ENCODE measurements at regions not wholly inside any gene's neighbourhood (a gene's known extent, or its start where the extent isn't known, plus 50 kb on each side); places are given as distances from the start of the nearest gene placed in this dataset.

- dilution Hi-C loops (cut with MboI; ENCODE audit: extremely low pct_ligation_motif_present, low sequenced_read_pairs): no loop called here
- no peak overlapping the region for H3K9ac ChIP-seq (replicated peaks; ENCODE audit: extremely low read depth, insufficient read depth, low read length)
- CTCF ChIA-PET: no interaction called here
- H3K9me3 ChIP-seq (replicated peaks; ENCODE audit: control insufficient read depth, insufficient read depth, low read length): no peaks in the 10 kb centered on the region
- intact Hi-C loops (cut with micrococcal nuclease): no loop called here
- FAIRE-seq (no peak), DNase-seq (ENCODE audit: low read depth, low spot score) (no peak)
- H3K9me1 ChIP-seq (replicated peaks; ENCODE audit: control insufficient read depth, extremely low read depth, insufficient read depth, low read length): no peaks in the 10 kb centered on the region
- H3K36me3 ChIP-seq (ENCODE audit: control insufficient read depth in 2 of 2, extremely low read depth in 1 of 2, insufficient read depth in 2 of 2, low read length in 2 of 2): no peaks in the 10 kb centered on the region
- POLR2A ChIA-PET: no interaction called here
- H3K27ac ChIP-seq (ENCODE audit: insufficient read depth, low read depth, low read length): no peak overlapping the region
- no peaks in the 10 kb centered on the region for H3K79me2 ChIP-seq (ENCODE audit: control insufficient read depth, insufficient read depth, low read length)
- TF ChIP-seq POLR2A (IDR thresholded peaks at IDR 0.05; ENCODE audit: low read depth, low read length) (no peak), CTCF (IDR thresholded peaks at IDR 0.05; ENCODE audit: extremely low read depth in 1 of 2, insufficient read depth in 1 of 2, low read depth in 1 of 2, low read length in 2 of 2) (no peak), EZH2 (IDR thresholded peaks at IDR 0.05; ENCODE audit: borderline replicate concordance, low read depth, low read length, severe bottlenecking) (no peak), MAX (IDR thresholded peaks at IDR 0.05; ENCODE audit: insufficient read depth, insufficient read length) (no peak)
- no peaks in the 10 kb centered on the region for H3K4me1 ChIP-seq (ENCODE audit: control insufficient read depth, extremely low read depth, insufficient read depth, low read length)
- BruUV-seq (replicated peaks): no TSS peak
- H3K4me2 ChIP-seq (ENCODE audit: insufficient read depth, low read length): no peak overlapping the region
- H3K4me3 ChIP-seq (replicated peaks in 1 of 3; ENCODE audit: insufficient read depth in 1 of 3, low read depth in 1 of 3, low read length in 3 of 3): no peak overlapping the region
- no peaks in the 10 kb centered on the region for H4K20me1 ChIP-seq (replicated peaks; ENCODE audit: control insufficient read depth, extremely low read depth, insufficient read depth, low read length)
- H2AFZ ChIP-seq (ENCODE audit: low read depth, low read length): no peak overlapping the region
- H3K27me3 ChIP-seq (ENCODE audit: control insufficient read depth in 2 of 2, insufficient read depth in 2 of 2, low read length in 2 of 2): no peaks in the 10 kb centered on the region
Observed at GRCh38 chr7:146000882-146001281, 115.7 kb upstream of the CNTNAP2 start.

GRCh38 chr7:145989469-145989868 lies 127.1 kb upstream of the CNTNAP2 start:
- CTCF ChIA-PET: no interaction called here
- Histone ChIP-seq H2AFZ (ENCODE audit: low read depth, low read length) (no peak overlapping the region), H3K4me1 (ENCODE audit: control insufficient read depth, extremely low read depth, insufficient read depth, low read length) (no peaks in the 10 kb centered on the region), H3K9me3 (replicated peaks; ENCODE audit: control insufficient read depth, insufficient read depth, low read length) (peaks cover 3% of the 10 kb centered on the region), H4K20me1 (replicated peaks; ENCODE audit: control insufficient read depth, extremely low read depth, insufficient read depth, low read length) (no peaks in the 10 kb centered on the region), H3K4me3 (replicated peaks in 1 of 3; ENCODE audit: insufficient read depth in 1 of 3, low read depth in 1 of 3, low read length in 3 of 3) (no peak overlapping the region), H3K9ac (replicated peaks; ENCODE audit: extremely low read depth, insufficient read depth, low read length) (no peak overlapping the region), H3K79me2 (ENCODE audit: control insufficient read depth, insufficient read depth, low read length) (no peaks in the 10 kb centered on the region), H3K4me2 (ENCODE audit: insufficient read depth, low read length) (no peak overlapping the region), H3K36me3 (ENCODE audit: control insufficient read depth in 2 of 2, extremely low read depth in 1 of 2, insufficient read depth in 2 of 2, low read length in 2 of 2) (no peaks in the 10 kb centered on the region), H3K27me3 (ENCODE audit: control insufficient read depth in 2 of 2, insufficient read depth in 2 of 2, low read length in 2 of 2) (no peaks in the 10 kb centered on the region), H3K9me1 (replicated peaks; ENCODE audit: control insufficient read depth, extremely low read depth, insufficient read depth, low read length) (no peaks in the 10 kb centered on the region), H3K27ac (ENCODE audit: insufficient read depth, low read depth, low read length) (no peak overlapping the region)
- POLR2A ChIA-PET: no interaction called here
- FAIRE-seq (no peak), DNase-seq (ENCODE audit: low read depth, low spot score) (no peak)
- TF ChIP-seq EZH2 (IDR thresholded peaks at IDR 0.05; ENCODE audit: borderline replicate concordance, low read depth, low read length, severe bottlenecking): no peak
- TF ChIP-seq POLR2A (IDR thresholded peaks at IDR 0.05; ENCODE audit: low read depth, low read length): no peak
- no peak for TF ChIP-seq GATA2 (IDR thresholded peaks at IDR 0.05; ENCODE audit: insufficient read depth, insufficient read length, low read depth, low read length)
- no peak for TF ChIP-seq MAX (IDR thresholded peaks at IDR 0.05; ENCODE audit: insufficient read depth, insufficient read length)
- TF ChIP-seq JUN (IDR thresholded peaks at IDR 0.05; ENCODE audit: borderline replicate concordance, insufficient read depth, insufficient read length, low read depth): no peak
- TF ChIP-seq FOS (IDR thresholded peaks at IDR 0.05; ENCODE audit: borderline replicate concordance, insufficient read depth, low read length): no peak
- no peak for TF ChIP-seq POLR2AphosphoS5 (IDR thresholded peaks at IDR 0.05; ENCODE audit: insufficient read depth, low read depth, low read length)
- TF ChIP-seq MYC (IDR thresholded peaks at IDR 0.05; ENCODE audit: low read depth, low read length): no peak
- TF ChIP-seq CTCF (IDR thresholded peaks at IDR 0.05; ENCODE audit: extremely low read depth in 1 of 2, insufficient read depth in 1 of 2, low read depth in 1 of 2, low read length in 2 of 2): no peak
- BruUV-seq (replicated peaks): no TSS peak
- intact Hi-C loops (cut with micrococcal nuclease) (no loop called here), dilution Hi-C loops (cut with MboI; ENCODE audit: extremely low pct_ligation_motif_present, low sequenced_read_pairs) (no loop called here)

All from endothelial cell of umbilical vein (primary cell).